ENCODE measurements at regions not wholly inside any gene's neighbourhood (a gene's known extent, or its start where the extent isn't known, plus 50 kb on each side); places are given as distances from the start of the nearest gene placed in this dataset.
"Not testable (repeated sequence)": the region's sequence is repeated elsewhere in the genome, so short reads cannot be mapped to it uniquely, and the experiment has no call there.

GRCh38 chr16:29355339-29356059 is 51.0 kb downstream of the NPIPB11 start:
- H3K27ac ChIP-seq; H3K9me3 ChIP-seq (ENCODE audit: low read depth, low read length); H3K36me3 ChIP-seq (ENCODE audit: insufficient read depth, low read length); H3K4me3 ChIP-seq; DNase-seq (ENCODE audit: low read depth, low spot score); H3K9ac ChIP-seq (ENCODE audit: insufficient read length): not testable (repeated sequence)

- not testable (repeated sequence) for H3K27ac ChIP-seq; H3K9me3 ChIP-seq (ENCODE audit: low read depth, low read length); H3K9ac ChIP-seq (ENCODE audit: insufficient read length); DNase-seq (ENCODE audit: low read depth, low spot score); H3K36me3 ChIP-seq (ENCODE audit: insufficient read depth, low read length); H3K4me3 ChIP-seq
Measured at GRCh38 chr16:29354449-29354848, 52.1 kb downstream of the NPIPB11 start.

- H3K27ac ChIP-seq; H3K9ac ChIP-seq (ENCODE audit: insufficient read length); H3K9me3 ChIP-seq (ENCODE audit: low read depth, low read length); H3K36me3 ChIP-seq (ENCODE audit: insufficient read depth, low read length); H3K4me3 ChIP-seq; DNase-seq (ENCODE audit: low read depth, low spot score): not testable (repeated sequence)
Measured at GRCh38 chr16:29352617-29352999, 53.9 kb downstream of the NPIPB11 start.

- not testable (repeated sequence) for H3K27ac ChIP-seq; H3K4me3 ChIP-seq; H3K36me3 ChIP-seq (ENCODE audit: insufficient read depth, low read length); H3K9ac ChIP-seq (ENCODE audit: insufficient read length); H3K9me3 ChIP-seq (ENCODE audit: low read depth, low read length); DNase-seq (ENCODE audit: low read depth, low spot score)
Measured at GRCh38 chr16:29351970-29352616, 54.4 kb downstream of the NPIPB11 start.

GRCh38 chr16:29351271-29351969 is 55.1 kb downstream of the NPIPB11 start:
- not testable (repeated sequence) for H3K9ac ChIP-seq (ENCODE audit: insufficient read length)

GRCh38 chr16:29349966-29350365 is 56.5 kb downstream of the NPIPB11 start:
- DNase-seq (ENCODE audit: low read depth, low spot score); H3K27ac ChIP-seq; H3K9me3 ChIP-seq (ENCODE audit: low read depth, low read length); H3K4me3 ChIP-seq; H3K9ac ChIP-seq (ENCODE audit: insufficient read length); H3K36me3 ChIP-seq (ENCODE audit: insufficient read depth, low read length): not testable (repeated sequence)

More at GRCh38 chr16:29351271-29351969, 55.1 kb downstream of the NPIPB11 start:
- not testable (repeated sequence) for H3K4me3 ChIP-seq; DNase-seq (ENCODE audit: low read depth, low spot score); H3K36me3 ChIP-seq (ENCODE audit: insufficient read depth, low read length); H3K27ac ChIP-seq; H3K9me3 ChIP-seq (ENCODE audit: low read depth, low read length)

- not testable (repeated sequence) for DNase-seq (ENCODE audit: low read depth, low spot score); H3K9me3 ChIP-seq (ENCODE audit: low read depth, low read length); H3K36me3 ChIP-seq (ENCODE audit: insufficient read depth, low read length); H3K9ac ChIP-seq (ENCODE audit: insufficient read length); H3K4me3 ChIP-seq; H3K27ac ChIP-seq
Measured at GRCh38 chr16:29348748-29349147, 57.8 kb downstream of the NPIPB11 start.

- H3K27ac ChIP-seq; DNase-seq (ENCODE audit: low read depth, low spot score); H3K36me3 ChIP-seq (ENCODE audit: insufficient read depth, low read length); H3K9ac ChIP-seq (ENCODE audit: insufficient read length); H3K9me3 ChIP-seq (ENCODE audit: low read depth, low read length); H3K4me3 ChIP-seq: not testable (repeated sequence)
Measured at GRCh38 chr16:29348123-29348690, 58.3 kb downstream of the NPIPB11 start.

GRCh38 chr16:29346796-29347580 is 59.5 kb downstream of the NPIPB11 start:
- H3K27ac ChIP-seq; H3K4me3 ChIP-seq; H3K9ac ChIP-seq (ENCODE audit: insufficient read length); DNase-seq (ENCODE audit: low read depth, low spot score); H3K9me3 ChIP-seq (ENCODE audit: low read depth, low read length); H3K36me3 ChIP-seq (ENCODE audit: insufficient read depth, low read length): not testable (repeated sequence)

- DNase-seq (ENCODE audit: low read depth, low spot score); H3K4me3 ChIP-seq; H3K27ac ChIP-seq; H3K36me3 ChIP-seq (ENCODE audit: insufficient read depth, low read length); H3K9ac ChIP-seq (ENCODE audit: insufficient read length); H3K9me3 ChIP-seq (ENCODE audit: low read depth, low read length): not testable (repeated sequence)
Measured at GRCh38 chr16:29346203-29346602, 60.3 kb downstream of the NPIPB11 start.

- H3K4me3 ChIP-seq; H3K9ac ChIP-seq (ENCODE audit: insufficient read length); H3K9me3 ChIP-seq (ENCODE audit: low read depth, low read length); H3K36me3 ChIP-seq (ENCODE audit: insufficient read depth, low read length); DNase-seq (ENCODE audit: low read depth, low spot score); H3K27ac ChIP-seq: not testable (repeated sequence)
Measured at GRCh38 chr16:29342937-29343336, 63.6 kb downstream of the NPIPB11 start.

- H3K27ac ChIP-seq; H3K9ac ChIP-seq (ENCODE audit: insufficient read length): not testable (repeated sequence)
Measured at GRCh38 chr16:29340779-29341438, 65.6 kb downstream of the NPIPB11 start.

GRCh38 chr16:29340235-29340634 is 66.3 kb downstream of the NPIPB11 start:
- H3K27ac ChIP-seq; H3K9me3 ChIP-seq (ENCODE audit: low read depth, low read length); H3K4me3 ChIP-seq; H3K36me3 ChIP-seq (ENCODE audit: insufficient read depth, low read length); DNase-seq (ENCODE audit: low read depth, low spot score); H3K9ac ChIP-seq (ENCODE audit: insufficient read length): not testable (repeated sequence)

More at GRCh38 chr16:29340779-29341438, 65.6 kb downstream of the NPIPB11 start:
- H3K36me3 ChIP-seq (ENCODE audit: insufficient read depth, low read length); H3K4me3 ChIP-seq; DNase-seq (ENCODE audit: low read depth, low spot score); H3K9me3 ChIP-seq (ENCODE audit: low read depth, low read length): not testable (repeated sequence)
